NCI-H524 treated with DMSO at 0.1 percent for 48 hours (cell line): ENCODE measurements at regions not wholly inside any gene's neighbourhood (a gene's known extent, or its start where the extent isn't known, plus 50 kb on each side); places are given as distances from the start of the nearest gene placed in this dataset.
"Not testable (repeated sequence)": the region's sequence is repeated elsewhere in the genome, so short reads cannot be mapped to it uniquely, and the experiment has no call there.

Source experiments
- DNase-seq: peaks from one replicate; lab custom pipeline; 2025; lab: John Stamatoyannopoulos, UW

GRCh38 chr4:28482580-28483270, 1622.1 kb downstream of the STIM2 start:
- no peak for DNase-seq

DNA sequence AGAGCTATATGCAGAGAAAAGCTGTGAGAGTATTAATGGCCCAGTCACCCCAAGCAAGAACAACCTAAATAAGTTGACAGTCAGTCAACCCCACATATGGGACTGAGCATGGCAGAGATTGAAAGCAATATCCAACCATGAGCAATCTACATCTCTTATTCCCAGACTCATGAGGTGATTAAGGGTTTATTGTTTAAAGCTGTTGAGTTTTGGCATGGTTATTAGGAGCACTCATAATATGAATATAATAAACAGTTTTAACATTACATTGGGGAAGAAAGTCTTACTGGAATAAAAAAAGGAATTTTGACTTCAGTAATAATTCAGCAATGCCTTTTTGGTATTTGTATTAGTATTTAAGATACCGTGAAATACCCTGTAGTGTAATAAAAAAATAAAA, 1627.4 kb downstream of the STIM2 start:
- DNase-seq: no peak

- DNase-seq: no peak
Observed at GRCh38 chr4:28490669-28491068, 1630.0 kb downstream of the STIM2 start.

- no peak for DNase-seq
Observed at GRCh38 chr4:28505064-28505463, 1644.4 kb downstream of the STIM2 start.

DNA sequence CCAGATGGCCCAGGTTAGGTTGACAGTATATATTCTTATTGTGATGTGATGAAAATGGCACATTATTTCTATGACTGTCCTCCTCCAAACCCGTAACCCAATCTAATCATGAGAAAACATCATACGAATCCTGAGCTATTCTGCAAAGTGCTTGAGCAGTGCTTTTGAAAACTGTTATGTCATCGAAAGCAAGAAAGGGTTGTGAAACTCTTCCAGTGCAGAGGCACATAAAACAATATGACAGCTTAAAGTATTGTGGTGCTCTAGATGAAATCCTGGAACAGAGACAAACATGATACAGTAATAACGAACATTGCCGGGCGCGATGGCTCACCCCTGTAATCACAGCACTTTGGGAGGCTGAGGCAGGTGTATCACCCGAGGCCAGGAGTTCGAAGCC, 1648.0 kb downstream of the STIM2 start:
- DNase-seq: no peak

GRCh38 chr4:28514766-28515165, 1654.1 kb downstream of the STIM2 start:
- DNase-seq: not testable (repeated sequence)

GRCh38 chr4:28518561-28519165, 1658.0 kb downstream of the STIM2 start:
- DNase-seq: no peak

GRCh38 chr4:28523681-28524190, 1663.1 kb downstream of the STIM2 start:
- peak; percentile 90 for DNase-seq

DNA sequence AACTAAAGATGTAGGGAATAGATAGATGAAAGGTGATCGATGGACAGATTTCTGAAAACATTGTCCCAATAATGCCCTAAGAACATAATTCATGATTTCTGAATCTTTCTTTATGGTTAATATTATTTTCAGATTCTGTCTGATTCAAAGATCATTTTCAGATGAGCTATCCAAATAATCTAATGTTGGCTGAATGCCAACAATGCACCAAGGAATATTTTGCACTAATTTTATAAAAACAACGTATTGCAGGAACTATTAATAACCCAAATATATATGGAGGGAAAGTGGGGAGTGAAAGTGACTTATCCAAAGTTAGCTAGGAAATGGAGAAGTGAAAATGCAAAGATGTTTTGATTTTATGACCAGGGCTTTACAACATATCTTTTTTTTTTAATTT, 1675.5 kb downstream of the STIM2 start:
- no peak for DNase-seq

- no peak for DNase-seq
Observed at GRCh38 chr4:28545986-28546385, 1685.3 kb downstream of the STIM2 start.

DNA sequence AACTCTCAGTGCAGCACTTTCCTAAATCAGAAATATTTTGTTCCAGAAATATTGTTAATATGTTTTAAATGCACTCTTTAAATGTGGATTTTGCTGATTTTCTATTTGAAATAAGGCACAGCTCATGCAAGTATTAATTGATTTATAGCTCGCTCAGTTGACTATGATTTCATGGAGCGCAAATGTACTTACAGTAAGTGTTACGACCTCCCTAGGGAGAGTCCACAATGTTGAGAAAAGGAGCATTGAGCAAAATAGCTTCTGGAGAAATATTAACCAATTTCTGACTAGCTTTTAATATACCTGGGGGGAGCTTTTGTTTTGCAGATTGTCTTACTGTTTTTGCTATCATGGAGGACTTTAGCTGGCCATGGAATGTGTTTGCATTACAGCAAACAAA, 1687.5 kb downstream of the STIM2 start:
- no peak for DNase-seq

- DNase-seq: no peak
Observed at GRCh38 chr4:28548594-28548993, 1688.0 kb downstream of the STIM2 start.

- no peak for DNase-seq
Observed at GRCh38 chr4:28555866-28556265, 1695.2 kb downstream of the STIM2 start.

DNA sequence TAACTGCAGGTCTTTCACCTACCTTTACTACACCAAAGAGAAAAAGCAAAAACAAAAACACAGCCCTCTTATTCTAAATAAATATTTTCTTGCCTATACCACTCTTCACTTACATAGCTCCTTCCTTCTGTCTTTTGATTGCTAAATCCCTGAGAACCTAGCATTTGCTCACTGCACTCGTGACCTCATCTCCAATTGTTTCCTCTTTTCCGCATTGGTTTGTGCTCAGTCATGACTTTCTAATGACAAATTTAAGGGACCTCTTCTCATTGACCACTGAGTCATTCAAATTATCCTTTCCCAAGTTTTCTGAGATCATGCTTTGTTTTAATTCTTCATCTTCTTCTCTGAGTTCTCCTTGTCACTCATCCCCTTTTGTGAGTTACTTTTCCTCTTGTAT, 1697.1 kb downstream of the STIM2 start:
- no peak for DNase-seq

GRCh38 chr4:28558895-28559294, 1698.3 kb downstream of the STIM2 start:
- no peak for DNase-seq

GRCh38 chr4:28562913-28563312, 1702.3 kb downstream of the STIM2 start:
- DNase-seq: no peak

DNA sequence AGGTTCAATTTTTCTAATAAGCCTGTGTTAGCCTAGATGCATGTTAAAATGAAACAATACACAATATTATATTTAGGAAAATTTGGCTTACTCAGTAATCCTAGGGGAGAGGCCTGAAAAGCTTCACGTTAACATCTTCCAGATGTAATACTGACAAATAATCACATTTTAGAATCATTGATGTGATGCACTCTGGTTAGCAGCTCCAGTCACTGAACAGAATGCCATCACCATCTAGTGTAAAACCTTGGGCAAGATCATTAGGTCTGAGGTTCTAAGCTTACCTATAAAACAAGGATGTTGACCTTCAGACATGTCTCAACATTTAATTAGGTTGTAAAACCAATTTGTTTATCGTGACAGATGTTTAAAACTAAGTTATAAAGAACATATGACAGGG, 1704.8 kb downstream of the STIM2 start:
- DNase-seq: no peak

- no peak for DNase-seq
Observed at GRCh38 chr4:28600958-28601357, 1740.3 kb downstream of the STIM2 start.

GRCh38 chr4:28621591-28621990, 1761.0 kb downstream of the STIM2 start:
- no peak for DNase-seq

DNA sequence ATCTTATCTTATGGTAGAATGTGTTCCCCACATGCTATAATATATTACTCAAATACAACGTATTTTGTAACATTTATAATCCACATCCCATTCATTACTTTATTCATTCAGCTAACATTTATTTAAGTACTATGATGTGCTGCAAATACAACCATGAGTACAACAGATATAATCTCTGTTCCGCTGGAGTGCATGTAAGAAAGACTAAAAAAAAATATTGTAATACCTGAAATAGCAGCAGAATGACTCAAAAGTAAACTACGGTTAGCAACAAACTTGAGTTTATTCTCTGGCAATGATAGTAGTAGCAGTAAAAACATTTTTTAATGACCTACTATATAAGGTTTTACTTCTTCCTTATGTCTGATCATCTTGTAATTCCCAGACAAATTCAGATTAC, 1776.3 kb downstream of the STIM2 start:
- DNase-seq: no peak

DNA sequence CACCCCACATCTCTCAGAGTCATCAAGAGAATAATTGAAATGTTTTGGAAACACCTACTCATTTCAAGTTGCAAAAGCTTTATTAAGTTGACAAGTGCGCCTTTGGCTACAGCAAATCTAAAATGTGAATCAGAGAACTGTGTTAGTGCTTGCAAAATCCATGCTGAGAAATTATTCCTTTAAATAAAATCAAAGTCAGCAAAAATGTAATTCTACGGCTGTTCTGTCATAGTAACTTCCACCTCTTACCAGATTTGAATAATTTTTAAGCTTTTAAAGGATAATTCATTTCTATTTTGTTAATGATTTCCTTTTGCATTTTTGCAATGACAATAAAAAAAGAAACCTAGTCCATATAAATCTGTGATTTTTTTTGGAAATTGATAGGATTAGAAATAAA, 1779.1 kb downstream of the STIM2 start:
- no peak for DNase-seq

- no peak for DNase-seq
Observed at GRCh38 chr4:28654618-28655017, 1794.0 kb downstream of the STIM2 start.

- no peak for DNase-seq
Observed at GRCh38 chr4:28665306-28665705, 1804.7 kb downstream of the STIM2 start.

- no peak for DNase-seq
Observed at GRCh38 chr4:28675582-28675981, 1814.9 kb downstream of the STIM2 start.
